ENCODE measurements at regions not wholly inside any gene's neighbourhood (a gene's known extent, or its start where the extent isn't known, plus 50 kb on each side); places are given as distances from the start of the nearest gene placed in this dataset.

- no peak for ATAC-seq
- Histone ChIP-seq H3K27ac (no peak overlapping the region), H3K36me3 (ENCODE audit: insufficient read depth in 1 of 2, low read depth in 1 of 2) (no peaks in the 10 kb centered on the region), H3K27me3 (ENCODE audit: insufficient read depth in 3 of 3, low read length in 2 of 3) (no peaks in the 10 kb centered on the region), H3K4me1 (no peaks in the 10 kb centered on the region), H3K9me3 (no peaks in the 10 kb centered on the region), H3K4me3 (no peak overlapping the region)
- TF ChIP-seq CTCF (IDR thresholded peaks at IDR 0.05), result no peak
- no peak for DNase-seq
- 55 to 63% (median 59%) methylated on average over 4 of the region's 4 CpGs for WGBS, 3 donors
- intact Hi-C loops (cut with DNase I), result no loop called here
Measured at GRCh38 chr15:98398056-98398455, 250.3 kb upstream of the IGF1R start.

GRCh38 chr15:98398886-98399285 is 249.5 kb upstream of the IGF1R start:
- ATAC-seq (no peak), DNase-seq (no peak)
- TF ChIP-seq CTCF (IDR thresholded peaks at IDR 0.05), result no peak
- intact Hi-C loops (cut with DNase I), result no loop called here
- no peaks in the 10 kb centered on the region for H3K27me3 ChIP-seq (ENCODE audit: insufficient read depth in 3 of 3, low read length in 2 of 3)
- H3K4me1 ChIP-seq, result no peaks in the 10 kb centered on the region
- H3K36me3 ChIP-seq (ENCODE audit: insufficient read depth in 1 of 2, low read depth in 1 of 2), result no peaks in the 10 kb centered on the region
- H3K27ac ChIP-seq, result no peak overlapping the region
- no peak overlapping the region for H3K4me3 ChIP-seq
- WGBS, 3 donors, result 84 to 97% (median 91%) methylated on average over 4 of the region's 4 CpGs
- no peaks in the 10 kb centered on the region for H3K9me3 ChIP-seq

GRCh38 chr15:98400120-98400519 is 248.2 kb upstream of the IGF1R start:
- DNase-seq (no peak), ATAC-seq (no peak)
- intact Hi-C loops (cut with DNase I), result no loop called here
- H3K4me1 ChIP-seq, result no peaks in the 10 kb centered on the region
- H3K36me3 ChIP-seq (ENCODE audit: insufficient read depth in 1 of 2, low read depth in 1 of 2), result no peaks in the 10 kb centered on the region
- no peak overlapping the region for H3K27ac ChIP-seq
- TF ChIP-seq CTCF (IDR thresholded peaks at IDR 0.05), result no peak
- WGBS, 3 donors, result 75 to 84% (median 78%) methylated on average over 2 of the region's 2 CpGs
- no peaks in the 10 kb centered on the region for H3K9me3 ChIP-seq
- H3K27me3 ChIP-seq (ENCODE audit: insufficient read depth in 3 of 3, low read length in 2 of 3), result no peaks in the 10 kb centered on the region
- no peak overlapping the region for H3K4me3 ChIP-seq

GRCh38 chr15:98401029-98401428 is 247.3 kb upstream of the IGF1R start:
- H3K27me3 ChIP-seq (ENCODE audit: insufficient read depth in 3 of 3, low read length in 2 of 3), result no peaks in the 10 kb centered on the region
- H3K27ac ChIP-seq, result no peak overlapping the region
- ATAC-seq (peak in 3 of 4 donors; percentile 68 to 86 (median 74)), DNase-seq (peak; percentile 55 to 77)
- no peaks in the 10 kb centered on the region for H3K4me1 ChIP-seq
- intact Hi-C loops (cut with DNase I), result no loop called here
- WGBS, 3 donors, result 49 to 57% (median 52%) methylated on average over 3 of the region's 3 CpGs
- no peak for TF ChIP-seq CTCF (IDR thresholded peaks at IDR 0.05)
- no peaks in the 10 kb centered on the region for H3K9me3 ChIP-seq
- H3K4me3 ChIP-seq, result no peak overlapping the region
- no peaks in the 10 kb centered on the region for H3K36me3 ChIP-seq (ENCODE audit: insufficient read depth in 1 of 2, low read depth in 1 of 2)

- no peaks in the 10 kb centered on the region for H3K9me3 ChIP-seq
- WGBS, 3 donors, result 80 to 84% (median 81%) methylated on average over 3 of the region's 3 CpGs
- no peak for ATAC-seq
Measured at GRCh38 chr15:98402486-98402885, 245.9 kb upstream of the IGF1R start.

More at GRCh38 chr15:98402486-98402885, 245.9 kb upstream of the IGF1R start:
- TF ChIP-seq CTCF (IDR thresholded peaks at IDR 0.05), result no peak
- H3K36me3 ChIP-seq (ENCODE audit: insufficient read depth in 1 of 2, low read depth in 1 of 2), result no peaks in the 10 kb centered on the region
- no peak overlapping the region for H3K4me3 ChIP-seq
- no peaks in the 10 kb centered on the region for H3K4me1 ChIP-seq
- DNase-seq, result no peak
- intact Hi-C loops (cut with DNase I), result no loop called here
- H3K27me3 ChIP-seq (ENCODE audit: insufficient read depth in 3 of 3, low read length in 2 of 3), result no peaks in the 10 kb centered on the region
- no peak overlapping the region for H3K27ac ChIP-seq

Data from psoas muscle (tissue), 7 donors.